C4-2B (cell line): ENCODE measurements at regions not wholly inside any gene's neighbourhood (a gene's known extent, or its start where the extent isn't known, plus 50 kb on each side); places are given as distances from the start of the nearest gene placed in this dataset.

Source experiments
- ZFX ChIP-seq: fragments of 450-650 bp; IDR thresholded peaks from 2 replicates; pipeline ENCODE4 v1.6.1; 2017
- TF ChIP-seq, protein P1 (sequence below): fragments of 450-650 bp; conservative IDR thresholded peaks from 2 replicates; pipeline ENCODE4 v1.5.1; 2017; ENCODE audit warnings: mild to moderate bottlenecking

DNA sequence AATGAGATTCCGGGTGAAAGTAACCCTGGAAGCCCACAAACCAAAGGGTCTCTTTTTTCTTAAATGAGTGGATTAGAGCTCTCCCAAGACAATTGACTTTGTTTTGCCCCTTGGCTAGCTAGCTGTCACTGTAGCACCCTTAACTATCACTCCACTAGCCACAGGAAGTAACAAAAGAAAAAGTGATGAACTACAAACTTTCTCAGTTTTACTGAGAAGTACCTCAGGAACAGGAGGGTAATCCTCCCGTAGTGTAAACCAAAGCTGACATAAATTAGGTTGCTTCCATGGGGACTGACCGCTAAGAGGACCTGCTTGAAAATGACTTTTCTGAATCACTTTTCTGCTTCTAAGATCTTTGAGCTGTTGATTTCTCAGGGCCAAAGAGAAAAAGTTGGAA, 240.1 kb downstream of the BARHL2 start:
- TF ChIP-seq ZFX: no peak
- TF ChIP-seq, protein P1, sequence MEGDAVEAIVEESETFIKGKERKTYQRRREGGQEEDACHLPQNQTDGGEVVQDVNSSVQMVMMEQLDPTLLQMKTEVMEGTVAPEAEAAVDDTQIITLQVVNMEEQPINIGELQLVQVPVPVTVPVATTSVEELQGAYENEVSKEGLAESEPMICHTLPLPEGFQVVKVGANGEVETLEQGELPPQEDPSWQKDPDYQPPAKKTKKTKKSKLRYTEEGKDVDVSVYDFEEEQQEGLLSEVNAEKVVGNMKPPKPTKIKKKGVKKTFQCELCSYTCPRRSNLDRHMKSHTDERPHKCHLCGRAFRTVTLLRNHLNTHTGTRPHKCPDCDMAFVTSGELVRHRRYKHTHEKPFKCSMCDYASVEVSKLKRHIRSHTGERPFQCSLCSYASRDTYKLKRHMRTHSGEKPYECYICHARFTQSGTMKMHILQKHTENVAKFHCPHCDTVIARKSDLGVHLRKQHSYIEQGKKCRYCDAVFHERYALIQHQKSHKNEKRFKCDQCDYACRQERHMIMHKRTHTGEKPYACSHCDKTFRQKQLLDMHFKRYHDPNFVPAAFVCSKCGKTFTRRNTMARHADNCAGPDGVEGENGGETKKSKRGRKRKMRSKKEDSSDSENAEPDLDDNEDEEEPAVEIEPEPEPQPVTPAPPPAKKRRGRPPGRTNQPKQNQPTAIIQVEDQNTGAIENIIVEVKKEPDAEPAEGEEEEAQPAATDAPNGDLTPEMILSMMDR: no peak
